Naive thymus-derived CD8-positive, alpha-beta T cell (primary cell): ENCODE measurements at regions not wholly inside any gene's neighbourhood (a gene's known extent, or its start where the extent isn't known, plus 50 kb on each side); places are given as distances from the start of the nearest gene placed in this dataset.

Experiments
- ATAC-seq, 2 donors: fragments of 150-1000 bp; cut with Tn5 transposase in 1 of 2; sonication (Bioruptor Pico), chemical (Tn5 transposase) in 1 of 2; 1 replicate in 1 of 2; 2 replicates in 1 of 2; pipeline ENCODE4 v1.10.0; 2021; ENCODE audit warnings: mild to moderate bottlenecking in 2 of 2, moderate library complexity in 2 of 2
- POLR2A ChIA-PET: fragments of 350-600 bp; sonication (Branson Sonifier 250); formaldehyde crosslinking; loops from one replicate; lab custom pipeline; 2021; ENCODE audit warnings: antibody characterized with exemption; lab: Charles Lee
- DNase-seq, 10 donors: peaks; one replicate each; pipeline versions ENCODE4 v3.0.0 to v3.0.0-alpha.2; 2020 to 2022
- H3K27ac Mint-ChIP-seq, 10 donors: one replicate each; pipeline ENCODE4 v1.8.0; 2020 to 2022; ENCODE audit warnings: mild to moderate bottlenecking in 10 of 10, mixed read lengths in 10 of 10, moderate library complexity in 4 of 10, inconsistent platforms in 1 of 10
- H3K27me3 Mint-ChIP-seq, 5 donors: one replicate each; pipeline ENCODE4 v1.8.0; 2021 to 2022; ENCODE audit warnings: mixed read lengths in 5 of 5
- H3K36me3 Mint-ChIP-seq, 3 donors: one replicate each; pipeline ENCODE4 v1.8.0; 2020 to 2022; ENCODE audit warnings: mixed read lengths in 3 of 3, mild to moderate bottlenecking in 2 of 3, inconsistent platforms in 1 of 3
- H3K4me1 Mint-ChIP-seq, 4 donors: one replicate each; pipeline ENCODE4 v1.8.0; 2021 to 2022; ENCODE audit warnings: mixed read lengths in 4 of 4
- H3K4me3 Mint-ChIP-seq, 10 donors: one replicate each; pipeline ENCODE4 v1.8.0; 2020 to 2022; ENCODE audit warnings: mild to moderate bottlenecking in 10 of 10, mixed read lengths in 10 of 10, moderate library complexity in 6 of 10, inconsistent platforms in 1 of 10
- H3K9me3 Mint-ChIP-seq, 9 donors: one replicate each; pipeline ENCODE4 v1.8.0; 2020 to 2022; ENCODE audit warnings: mixed read lengths in 9 of 9, mild to moderate bottlenecking in 3 of 9, inconsistent platforms in 1 of 9, moderate library complexity in 1 of 9

- peak in 3 of 10 donors; percentile 32 to 40 (median 34) for DNase-seq
- no peaks in the 10 kb centered on the region for H3K36me3 Mint-ChIP-seq
- H3K4me3 Mint-ChIP-seq: no peak overlapping the region
- H3K9me3 Mint-ChIP-seq: no peaks in the 10 kb centered on the region
- H3K27me3 Mint-ChIP-seq: peaks cover 0 to 7% (median 0%) of the 10 kb centered on the region in 5 donors
- no peak for ATAC-seq
- H3K27ac Mint-ChIP-seq: peak overlapping the region in 2 of 10 donors; percentile 8 to 65
- POLR2A ChIA-PET: no interaction called here
- peaks cover 7 to 8% (median 8%) of the 10 kb centered on the region in 4 donors for H3K4me1 Mint-ChIP-seq
Measured at GRCh38 chr5:39578887-39579497, 154.2 kb upstream of the DAB2 start.

GRCh38 chr5:39577529-39577928, 152.7 kb upstream of the DAB2 start:
- POLR2A ChIA-PET: no interaction called here
- no peak for ATAC-seq
- no peaks in the 10 kb centered on the region for H3K36me3 Mint-ChIP-seq
- no peak overlapping the region for H3K4me3 Mint-ChIP-seq
- peaks cover 7 to 8% (median 8%) of the 10 kb centered on the region in 4 donors for H3K4me1 Mint-ChIP-seq
- no peak overlapping the region for H3K27ac Mint-ChIP-seq
- no peak for DNase-seq
- no peaks in the 10 kb centered on the region for H3K9me3 Mint-ChIP-seq
- H3K27me3 Mint-ChIP-seq: peaks cover 0 to 9% (median 0%) of the 10 kb centered on the region in 5 donors

- H3K27ac Mint-ChIP-seq: no peak overlapping the region
- H3K4me3 Mint-ChIP-seq: no peak overlapping the region
- H3K9me3 Mint-ChIP-seq: peaks cover 0 to under 1% (median 0%) of the 10 kb centered on the region in 9 donors
- POLR2A ChIA-PET: no interaction called here
- DNase-seq: peak in 3 of 10 donors; percentile 19 to 29 (median 25)
- ATAC-seq: no peak
- H3K36me3 Mint-ChIP-seq: no peaks in the 10 kb centered on the region
- H3K4me1 Mint-ChIP-seq: peaks cover 0 to 2% (median 0%) of the 10 kb centered on the region in 4 donors
- H3K27me3 Mint-ChIP-seq: peaks cover 0 to 7% (median 1%) of the 10 kb centered on the region in 5 donors
Measured at GRCh38 chr5:39570403-39571027, 145.7 kb upstream of the DAB2 start.

GRCh38 chr5:39569857-39570256, 145.1 kb upstream of the DAB2 start:
- DNase-seq: no peak
- Mint-ChIP-seq H3K4me1 (peaks cover 0 to 2% (median 0%) of the 10 kb centered on the region in 4 donors), H3K27me3 (peaks cover 0 to 8% (median 3%) of the 10 kb centered on the region in 5 donors), H3K36me3 (no peaks in the 10 kb centered on the region), H3K4me3 (no peak overlapping the region), H3K9me3 (peaks cover 0 to 2% (median 0%) of the 10 kb centered on the region in 9 donors), H3K27ac (no peak overlapping the region)
- ATAC-seq: no peak
- POLR2A ChIA-PET: no interaction called here

GRCh38 chr5:39566891-39567290, 142.1 kb upstream of the DAB2 start:
- ATAC-seq (no peak), DNase-seq (no peak)
- Mint-ChIP-seq H3K4me1 (peaks cover 0 to 2% (median 0%) of the 10 kb centered on the region in 4 donors), H3K27ac (no peak overlapping the region), H3K4me3 (no peak overlapping the region), H3K27me3 (peaks cover 1 to 9% (median 3%) of the 10 kb centered on the region in 5 donors), H3K9me3 (peaks cover 0 to 2% (median 0%) of the 10 kb centered on the region in 9 donors), H3K36me3 (no peaks in the 10 kb centered on the region)
- POLR2A ChIA-PET: no interaction called here

GRCh38 chr5:39566029-39566428, 141.2 kb upstream of the DAB2 start:
- ATAC-seq (no peak), DNase-seq (no peak)
- Mint-ChIP-seq H3K4me1 (peaks cover 0 to 2% (median 0%) of the 10 kb centered on the region in 4 donors), H3K27me3 (peaks cover 4 to 12% (median 8%) of the 10 kb centered on the region in 5 donors), H3K4me3 (no peak overlapping the region), H3K9me3 (peaks cover 0 to 2% (median 0%) of the 10 kb centered on the region in 9 donors), H3K27ac (no peak overlapping the region), H3K36me3 (no peaks in the 10 kb centered on the region)
- POLR2A ChIA-PET: no interaction called here

- no peak overlapping the region for H3K4me3 Mint-ChIP-seq
- H3K4me1 Mint-ChIP-seq: no peaks in the 10 kb centered on the region
- no peaks in the 10 kb centered on the region for H3K36me3 Mint-ChIP-seq
- POLR2A ChIA-PET: no interaction called here
- no peak overlapping the region for H3K27ac Mint-ChIP-seq
- peaks cover 0 to 2% (median 0%) of the 10 kb centered on the region in 9 donors for H3K9me3 Mint-ChIP-seq
- peaks cover 7 to 19% (median 11%) of the 10 kb centered on the region in 5 donors for H3K27me3 Mint-ChIP-seq
- DNase-seq: no peak
- no peak for ATAC-seq
Measured at GRCh38 chr5:39561421-39561820, 136.6 kb upstream of the DAB2 start.

GRCh38 chr5:39560726-39561125, 135.9 kb upstream of the DAB2 start:
- ATAC-seq: no peak
- POLR2A ChIA-PET: no interaction called here
- Mint-ChIP-seq H3K4me3 (no peak overlapping the region), H3K27ac (no peak overlapping the region), H3K27me3 (peaks cover 7 to 19% (median 11%) of the 10 kb centered on the region in 5 donors), H3K36me3 (no peaks in the 10 kb centered on the region), H3K4me1 (no peaks in the 10 kb centered on the region), H3K9me3 (peaks cover 0 to 2% (median 0%) of the 10 kb centered on the region in 9 donors)
- DNase-seq: no peak

- POLR2A ChIA-PET: no interaction called here
- Mint-ChIP-seq H3K36me3 (no peaks in the 10 kb centered on the region), H3K4me1 (no peaks in the 10 kb centered on the region), H3K27ac (no peak overlapping the region), H3K9me3 (no peaks in the 10 kb centered on the region), H3K4me3 (no peak overlapping the region), H3K27me3 (peaks cover 7 to 16% (median 9%) of the 10 kb centered on the region in 5 donors)
- ATAC-seq (no peak), DNase-seq (no peak)
Measured at GRCh38 chr5:39559923-39560322, 135.1 kb upstream of the DAB2 start.

- no peak for ATAC-seq
Measured at GRCh38 chr5:39558541-39558940, 133.8 kb upstream of the DAB2 start.

GRCh38 chr5:39555788-39556187, 131.0 kb upstream of the DAB2 start:
- POLR2A ChIA-PET: no interaction called here
- no peak for ATAC-seq

More at GRCh38 chr5:39558541-39558940, 133.8 kb upstream of the DAB2 start:
- Mint-ChIP-seq H3K27me3 (peaks cover 8 to 17% (median 9%) of the 10 kb centered on the region in 5 donors), H3K4me1 (no peaks in the 10 kb centered on the region), H3K4me3 (no peak overlapping the region), H3K27ac (no peak overlapping the region), H3K9me3 (no peaks in the 10 kb centered on the region), H3K36me3 (no peaks in the 10 kb centered on the region)
- no peak for DNase-seq
- POLR2A ChIA-PET: no interaction called here

GRCh38 chr5:39547553-39548154, 122.9 kb upstream of the DAB2 start:
- no peak overlapping the region for H3K27ac Mint-ChIP-seq
- DNase-seq (peak in 6 of 10 donors; percentile 5 to 48 (median 32)), ATAC-seq (peak in 1 of 2 donors; percentile 50)
- no peaks in the 10 kb centered on the region for H3K36me3 Mint-ChIP-seq
- H3K4me3 Mint-ChIP-seq: peak overlapping the region in 7 of 10 donors; percentile 31 to 65 (median 40)
- peaks cover 0 to 4% (median 0%) of the 10 kb centered on the region in 9 donors for H3K9me3 Mint-ChIP-seq
- H3K27me3 Mint-ChIP-seq: peaks cover 0 to 7% (median 3%) of the 10 kb centered on the region in 5 donors
- POLR2A ChIA-PET: interaction anchor here (0.7 to 1.7 kb wide), 4 partner anchors 330 to 1106 kb away, joined by 3 to 5 read pairs (median 4); no protein-coding TSS in a partner anchor
- peaks cover 0 to 6% (median 1%) of the 10 kb centered on the region in 4 donors for H3K4me1 Mint-ChIP-seq

More at GRCh38 chr5:39555788-39556187, 131.0 kb upstream of the DAB2 start:
- no peak overlapping the region for H3K27ac Mint-ChIP-seq
- H3K4me3 Mint-ChIP-seq: no peak overlapping the region
- no peak for DNase-seq
- H3K36me3 Mint-ChIP-seq: no peaks in the 10 kb centered on the region
- peaks cover 0 to 2% (median 0%) of the 10 kb centered on the region in 9 donors for H3K9me3 Mint-ChIP-seq
- peaks cover 0 to 17% (median 7%) of the 10 kb centered on the region in 5 donors for H3K27me3 Mint-ChIP-seq
- no peaks in the 10 kb centered on the region for H3K4me1 Mint-ChIP-seq

GRCh38 chr5:39544941-39545340, 120.2 kb upstream of the DAB2 start:
- POLR2A ChIA-PET: no interaction called here

More at GRCh38 chr5:39544941-39545340, 120.2 kb upstream of the DAB2 start:
- ATAC-seq (no peak), DNase-seq (no peak)
- Mint-ChIP-seq H3K4me3 (no peak overlapping the region), H3K27me3 (peaks cover 0 to 4% (median 2%) of the 10 kb centered on the region in 5 donors), H3K9me3 (no peaks in the 10 kb centered on the region), H3K36me3 (no peaks in the 10 kb centered on the region), H3K27ac (no peak overlapping the region), H3K4me1 (peaks cover 0 to 6% (median 1%) of the 10 kb centered on the region in 4 donors)
